ENCODE measurements at regions not wholly inside any gene's neighbourhood (a gene's known extent, or its start where the extent isn't known, plus 50 kb on each side); places are given as distances from the start of the nearest gene placed in this dataset.

DNA sequence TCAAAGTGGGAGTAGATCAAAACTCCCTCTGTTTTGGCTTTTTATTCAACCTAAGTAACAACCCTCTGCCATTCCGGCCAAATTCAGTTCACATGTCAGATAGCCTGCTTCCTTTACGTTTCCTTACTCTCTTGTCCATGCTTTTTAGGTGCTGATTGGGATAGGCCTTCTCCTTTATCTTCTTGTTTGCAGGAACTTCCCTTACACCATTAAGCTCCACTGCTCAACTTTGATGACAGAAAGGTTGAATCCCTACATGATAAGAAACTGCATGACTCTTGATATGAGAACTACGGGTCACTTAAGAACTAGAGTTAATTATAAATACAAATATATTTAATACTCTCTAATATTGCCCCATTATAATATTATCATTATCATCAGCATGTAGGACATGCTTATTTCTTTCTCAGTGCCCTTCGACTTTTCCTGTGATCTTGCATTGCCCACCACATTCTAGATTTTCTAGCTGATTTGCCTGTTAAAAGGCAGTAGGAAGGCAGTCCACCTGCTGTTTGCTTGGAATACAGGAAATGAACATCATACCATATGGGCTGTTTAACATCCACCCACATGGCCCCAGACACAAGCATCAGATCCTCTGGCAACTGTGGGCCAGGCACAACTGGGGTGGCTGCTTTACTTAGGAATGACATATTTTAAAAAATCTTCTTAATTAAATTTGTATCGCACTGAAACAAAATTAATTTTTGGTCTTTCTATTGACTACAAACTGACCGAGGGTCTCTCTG lies 59.7 kb upstream of the CCDC6 start:
- H3K79me2 ChIP-seq: no peaks in the 10 kb centered on the region
- H3K9ac ChIP-seq: no peak overlapping the region
- H3K4me1 ChIP-seq: peaks cover 20% of the 10 kb centered on the region
- H2AFZ ChIP-seq: peak overlapping the region; percentile 26
- H3K4me2 ChIP-seq (ENCODE audit: low read length): peak overlapping the region; percentile 67
- H3K9me3 ChIP-seq (ENCODE audit: control insufficient read depth, low read length): no peaks in the 10 kb centered on the region
- no peaks in the 10 kb centered on the region for H3K36me3 ChIP-seq (ENCODE audit: control insufficient read depth, insufficient read depth, low read length)
- H3K27me3 ChIP-seq (ENCODE audit: control insufficient read depth, insufficient read depth, low read length): no peaks in the 10 kb centered on the region
- peak overlapping the region; percentile 33 for H3K4me3 ChIP-seq (ENCODE audit: low read depth, low read length)
- TF ChIP-seq, protein P1, sequence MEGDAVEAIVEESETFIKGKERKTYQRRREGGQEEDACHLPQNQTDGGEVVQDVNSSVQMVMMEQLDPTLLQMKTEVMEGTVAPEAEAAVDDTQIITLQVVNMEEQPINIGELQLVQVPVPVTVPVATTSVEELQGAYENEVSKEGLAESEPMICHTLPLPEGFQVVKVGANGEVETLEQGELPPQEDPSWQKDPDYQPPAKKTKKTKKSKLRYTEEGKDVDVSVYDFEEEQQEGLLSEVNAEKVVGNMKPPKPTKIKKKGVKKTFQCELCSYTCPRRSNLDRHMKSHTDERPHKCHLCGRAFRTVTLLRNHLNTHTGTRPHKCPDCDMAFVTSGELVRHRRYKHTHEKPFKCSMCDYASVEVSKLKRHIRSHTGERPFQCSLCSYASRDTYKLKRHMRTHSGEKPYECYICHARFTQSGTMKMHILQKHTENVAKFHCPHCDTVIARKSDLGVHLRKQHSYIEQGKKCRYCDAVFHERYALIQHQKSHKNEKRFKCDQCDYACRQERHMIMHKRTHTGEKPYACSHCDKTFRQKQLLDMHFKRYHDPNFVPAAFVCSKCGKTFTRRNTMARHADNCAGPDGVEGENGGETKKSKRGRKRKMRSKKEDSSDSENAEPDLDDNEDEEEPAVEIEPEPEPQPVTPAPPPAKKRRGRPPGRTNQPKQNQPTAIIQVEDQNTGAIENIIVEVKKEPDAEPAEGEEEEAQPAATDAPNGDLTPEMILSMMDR (IDR thresholded peaks at IDR 0.05): no peak
- H3K27ac ChIP-seq: peak overlapping the region; percentile 37

DNA sequence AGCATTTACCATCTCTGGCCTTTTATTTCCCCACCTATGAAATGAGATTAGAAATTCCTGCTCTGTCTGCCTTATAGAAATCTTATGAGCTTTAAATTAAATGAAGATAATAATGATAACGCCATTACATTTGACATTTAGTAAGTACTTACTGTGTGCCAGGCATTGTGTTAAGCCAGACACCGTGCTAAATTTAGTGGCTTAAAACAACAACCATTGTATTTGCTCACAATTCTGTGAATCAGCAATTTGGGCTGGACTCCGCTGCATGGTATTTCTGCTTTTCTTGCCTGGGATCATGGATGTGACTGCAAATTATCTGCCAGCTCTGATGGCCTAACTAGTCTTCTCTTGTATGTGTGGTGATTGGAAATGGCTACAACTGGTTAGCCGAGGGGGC lies 56.4 kb upstream of the CCDC6 start:
- Histone ChIP-seq H3K9ac (no peak overlapping the region), H3K27ac (no peak overlapping the region), H3K79me2 (no peaks in the 10 kb centered on the region), H3K9me3 (ENCODE audit: control insufficient read depth, low read length) (no peaks in the 10 kb centered on the region), H3K4me2 (ENCODE audit: low read length) (no peak overlapping the region), H2AFZ (no peak overlapping the region), H3K27me3 (ENCODE audit: control insufficient read depth, insufficient read depth, low read length) (no peaks in the 10 kb centered on the region), H3K36me3 (ENCODE audit: control insufficient read depth, insufficient read depth, low read length) (no peaks in the 10 kb centered on the region), H3K4me3 (ENCODE audit: low read depth, low read length) (no peak overlapping the region), H3K4me1 (peaks cover 23% of the 10 kb centered on the region)
- TF ChIP-seq, protein P1 (IDR thresholded peaks at IDR 0.05): no peak

GRCh38 chr10:59960751-59961150 lies 54.4 kb upstream of the CCDC6 start:
- H3K4me3 ChIP-seq (ENCODE audit: low read depth, low read length): no peak overlapping the region
- H3K4me2 ChIP-seq (ENCODE audit: low read length): no peak overlapping the region
- TF ChIP-seq, protein P1 (IDR thresholded peaks at IDR 0.05): no peak
- no peak overlapping the region for H3K27ac ChIP-seq
- H3K9me3 ChIP-seq (ENCODE audit: control insufficient read depth, low read length): no peaks in the 10 kb centered on the region
- H3K4me1 ChIP-seq: peaks cover 16% of the 10 kb centered on the region
- H3K36me3 ChIP-seq (ENCODE audit: control insufficient read depth, insufficient read depth, low read length): no peaks in the 10 kb centered on the region
- H3K27me3 ChIP-seq (ENCODE audit: control insufficient read depth, insufficient read depth, low read length): no peaks in the 10 kb centered on the region
- no peak overlapping the region for H2AFZ ChIP-seq
- H3K79me2 ChIP-seq: no peaks in the 10 kb centered on the region
- H3K9ac ChIP-seq: no peak overlapping the region

- no peak overlapping the region for H3K4me2 ChIP-seq (ENCODE audit: low read length)
- no peaks in the 10 kb centered on the region for H3K36me3 ChIP-seq (ENCODE audit: control insufficient read depth, insufficient read depth, low read length)
- no peak overlapping the region for H3K4me3 ChIP-seq (ENCODE audit: low read depth, low read length)
- H3K9me3 ChIP-seq (ENCODE audit: control insufficient read depth, low read length): no peaks in the 10 kb centered on the region
- peaks cover 4% of the 10 kb centered on the region for H3K4me1 ChIP-seq
- no peak overlapping the region for H3K9ac ChIP-seq
- H3K79me2 ChIP-seq: no peaks in the 10 kb centered on the region
- H3K27ac ChIP-seq: no peak overlapping the region
- no peaks in the 10 kb centered on the region for H3K27me3 ChIP-seq (ENCODE audit: control insufficient read depth, insufficient read depth, low read length)
- H2AFZ ChIP-seq: no peak overlapping the region
- TF ChIP-seq, protein P1 (IDR thresholded peaks at IDR 0.05): no peak
These were observed 53.2 kb upstream of the CCDC6 start for GRCh38 chr10:59959504-59960018.

DNA sequence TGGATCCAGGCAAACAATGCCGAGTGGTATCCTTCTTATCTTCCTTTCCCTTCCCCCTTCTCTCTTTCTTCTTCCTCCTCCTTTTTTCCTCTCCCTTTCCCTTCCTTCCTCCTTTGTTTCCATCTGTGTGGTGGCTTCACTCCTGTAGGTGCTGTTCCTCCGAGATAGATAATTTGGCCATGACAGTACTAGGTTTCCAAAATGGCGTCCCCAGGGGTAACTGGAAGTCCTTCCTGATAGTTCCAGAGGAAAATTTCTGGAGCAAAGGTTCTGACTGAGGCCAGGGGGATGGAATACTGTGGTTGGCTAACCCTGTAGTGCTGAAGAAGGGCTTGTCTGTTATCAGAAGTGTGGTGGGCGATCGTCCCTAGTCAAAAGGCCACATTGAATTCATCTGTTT lies 52.5 kb upstream of the CCDC6 start:
- no peak overlapping the region for H3K4me3 ChIP-seq (ENCODE audit: low read depth, low read length)
- no peak overlapping the region for H2AFZ ChIP-seq
- TF ChIP-seq, protein P1 (IDR thresholded peaks at IDR 0.05): no peak
- H3K4me2 ChIP-seq (ENCODE audit: low read length): no peak overlapping the region
- no peaks in the 10 kb centered on the region for H3K36me3 ChIP-seq (ENCODE audit: control insufficient read depth, insufficient read depth, low read length)
- H3K27ac ChIP-seq: no peak overlapping the region
- no peaks in the 10 kb centered on the region for H3K79me2 ChIP-seq
- peaks cover 3% of the 10 kb centered on the region for H3K4me1 ChIP-seq
- no peaks in the 10 kb centered on the region for H3K27me3 ChIP-seq (ENCODE audit: control insufficient read depth, insufficient read depth, low read length)
- H3K9me3 ChIP-seq (ENCODE audit: control insufficient read depth, low read length): no peaks in the 10 kb centered on the region
- H3K9ac ChIP-seq: no peak overlapping the region

Measured in parathyroid adenoma (tissue), 2 donors.